Epithelial cell of proximal tubule (primary cell): ENCODE measurements at regions not wholly inside any gene's neighbourhood (a gene's known extent, or its start where the extent isn't known, plus 50 kb on each side); places are given as distances from the start of the nearest gene placed in this dataset.

Source experiments
- DNase-seq: peaks from one replicate; pipeline ENCODE4 v3.0.0-alpha.2; 2011; ENCODE audit warnings: low read depth
- H3K4me3 ChIP-seq: 2 replicates; pipeline ENCODE4 v1.5.1; 2011; ENCODE audit warnings: low read depth, mild to moderate bottlenecking, low read length
- TF ChIP-seq, protein P1 (sequence below): conservative IDR thresholded peaks from 2 replicates; pipeline ENCODE4 v1.5.1; 2012; ENCODE audit warnings: low read depth, mild to moderate bottlenecking, low read length

- TF ChIP-seq, protein P1, sequence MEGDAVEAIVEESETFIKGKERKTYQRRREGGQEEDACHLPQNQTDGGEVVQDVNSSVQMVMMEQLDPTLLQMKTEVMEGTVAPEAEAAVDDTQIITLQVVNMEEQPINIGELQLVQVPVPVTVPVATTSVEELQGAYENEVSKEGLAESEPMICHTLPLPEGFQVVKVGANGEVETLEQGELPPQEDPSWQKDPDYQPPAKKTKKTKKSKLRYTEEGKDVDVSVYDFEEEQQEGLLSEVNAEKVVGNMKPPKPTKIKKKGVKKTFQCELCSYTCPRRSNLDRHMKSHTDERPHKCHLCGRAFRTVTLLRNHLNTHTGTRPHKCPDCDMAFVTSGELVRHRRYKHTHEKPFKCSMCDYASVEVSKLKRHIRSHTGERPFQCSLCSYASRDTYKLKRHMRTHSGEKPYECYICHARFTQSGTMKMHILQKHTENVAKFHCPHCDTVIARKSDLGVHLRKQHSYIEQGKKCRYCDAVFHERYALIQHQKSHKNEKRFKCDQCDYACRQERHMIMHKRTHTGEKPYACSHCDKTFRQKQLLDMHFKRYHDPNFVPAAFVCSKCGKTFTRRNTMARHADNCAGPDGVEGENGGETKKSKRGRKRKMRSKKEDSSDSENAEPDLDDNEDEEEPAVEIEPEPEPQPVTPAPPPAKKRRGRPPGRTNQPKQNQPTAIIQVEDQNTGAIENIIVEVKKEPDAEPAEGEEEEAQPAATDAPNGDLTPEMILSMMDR, result no peak
- no peak overlapping the region for H3K4me3 ChIP-seq
- DNase-seq, result no peak
These were observed 1016.8 kb downstream of the CNTNAP5 start for GRCh38 chr2:125041846-125042245.

DNA sequence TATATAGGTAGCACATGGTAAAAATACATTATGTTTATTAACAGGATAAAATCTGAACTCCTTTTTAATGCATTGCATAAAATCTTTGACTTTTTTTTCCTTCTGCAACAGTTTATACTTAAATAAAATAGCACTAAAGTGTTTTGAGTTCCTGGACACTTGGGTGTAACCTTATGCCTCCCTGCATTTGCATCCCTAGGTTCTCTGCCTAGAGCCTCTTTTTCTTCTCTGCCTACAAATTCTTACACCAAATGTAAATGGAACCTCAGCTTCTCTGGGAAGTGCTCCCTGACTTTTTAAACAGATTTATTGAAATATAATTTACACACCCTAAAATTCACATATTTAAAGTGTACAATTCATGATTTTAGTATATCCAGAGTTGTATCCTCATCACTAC lies 1017.6 kb downstream of the CNTNAP5 start:
- no peak overlapping the region for H3K4me3 ChIP-seq
- no peak for DNase-seq
- TF ChIP-seq, protein P1, result no peak

- TF ChIP-seq, protein P1, result no peak
- no peak for DNase-seq
- H3K4me3 ChIP-seq, result no peak overlapping the region
These were observed 1045.8 kb downstream of the CNTNAP5 start for GRCh38 chr2:125070726-125071505.

- no peak for DNase-seq
- TF ChIP-seq, protein P1, result no peak
- H3K4me3 ChIP-seq, result no peak overlapping the region
These were observed 1048.4 kb downstream of the CNTNAP5 start for GRCh38 chr2:125073440-125073839.

DNA sequence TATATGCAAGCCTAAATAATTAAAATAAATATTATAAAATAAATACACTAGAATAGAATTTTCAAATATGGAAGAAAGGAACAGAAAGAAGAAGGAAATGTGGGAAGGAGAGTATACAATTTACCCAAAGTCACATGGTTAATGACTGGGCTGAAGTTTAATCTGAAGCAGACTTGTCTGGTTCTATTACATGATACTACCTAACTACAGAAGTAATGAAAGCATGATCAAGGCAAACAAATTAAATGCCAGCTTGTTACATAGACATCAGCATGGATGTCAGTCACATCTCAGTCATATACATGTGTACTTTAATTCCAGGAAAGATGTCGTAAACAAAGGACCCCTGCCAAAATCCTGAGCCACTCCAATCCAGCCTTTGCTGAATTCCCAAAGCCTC lies 1060.8 kb downstream of the CNTNAP5 start:
- TF ChIP-seq, protein P1, result no peak
- no peak overlapping the region for H3K4me3 ChIP-seq
- DNase-seq, result no peak

DNA sequence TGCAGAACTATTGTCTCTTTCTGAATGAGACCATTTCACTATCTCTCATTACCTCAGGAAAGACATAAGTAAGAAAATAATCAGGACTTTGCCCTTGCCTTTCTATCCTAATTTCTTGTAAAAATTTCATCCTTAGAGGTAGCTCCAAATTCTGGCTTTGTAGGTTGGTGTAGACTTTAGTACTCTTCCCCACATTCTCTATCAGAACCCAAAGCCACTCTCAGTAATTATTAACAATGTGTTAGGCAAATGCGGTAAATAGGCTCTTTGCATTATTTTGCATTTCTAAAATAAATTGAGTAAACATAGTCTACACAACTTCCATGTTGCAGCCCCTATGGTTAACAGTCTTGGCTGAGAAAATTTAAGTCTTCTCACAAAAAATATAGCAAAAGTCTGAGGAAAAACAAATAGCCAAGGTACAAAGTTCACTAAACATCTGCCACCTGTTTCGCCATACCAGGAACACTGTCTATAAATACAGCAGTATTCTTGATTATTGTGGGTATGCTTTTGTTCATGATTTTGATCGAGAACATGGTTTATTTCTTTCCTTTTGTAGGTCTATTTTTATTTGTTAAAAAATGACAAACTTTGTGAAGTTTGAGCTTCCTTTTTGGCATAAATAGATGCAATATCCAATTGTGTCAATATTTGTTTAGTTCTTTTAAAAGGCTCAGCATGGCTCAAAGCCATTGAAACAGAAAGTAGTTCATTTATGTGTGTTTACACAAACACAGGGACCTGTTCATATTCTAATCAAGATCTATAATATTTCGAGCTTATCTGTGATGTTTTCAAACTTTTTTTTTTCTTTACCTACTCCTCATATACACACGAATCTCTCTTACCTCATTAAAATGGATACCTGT lies 1061.5 kb downstream of the CNTNAP5 start:
- H3K4me3 ChIP-seq, result no peak overlapping the region
- TF ChIP-seq, protein P1, result no peak
- no peak for DNase-seq
